ENCODE measurements at regions not wholly inside any gene's neighbourhood (a gene's known extent, or its start where the extent isn't known, plus 50 kb on each side); places are given as distances from the start of the nearest gene placed in this dataset.

- no peak overlapping the region for H3K4me3 ChIP-seq (replicated peaks in 1 of 2; ENCODE audit: low read depth in 2 of 2, low read length in 2 of 2)
- TF ChIP-seq CTCF (IDR thresholded peaks at IDR 0.05; ENCODE audit: low read depth, low read length) = no peak
- no peak for DNase-seq (ENCODE audit: low read depth in 2 of 2)
These were observed 911.6 kb upstream of the SEMA6A start for GRCh38 chr5:117486261-117486660.

DNA sequence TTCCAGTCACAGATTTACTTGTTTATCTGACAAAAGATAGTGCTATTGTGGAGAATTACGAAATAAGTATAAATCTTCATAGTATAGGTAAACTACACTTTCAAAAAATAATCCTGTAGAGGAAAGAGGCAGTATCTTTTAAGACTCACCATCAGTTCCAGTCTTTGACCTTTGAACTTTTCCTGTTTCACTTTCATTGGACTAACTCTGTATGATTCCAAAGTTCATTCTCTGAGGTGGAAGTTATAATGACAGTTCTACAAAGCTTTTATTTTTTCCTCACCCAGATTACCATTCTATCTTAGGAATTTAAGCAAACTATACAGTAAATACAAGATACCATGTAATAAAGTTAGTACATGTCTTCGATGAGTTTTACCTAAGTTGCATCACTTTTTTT lies 901.3 kb upstream of the SEMA6A start:
- no peak for TF ChIP-seq CTCF (IDR thresholded peaks at IDR 0.05; ENCODE audit: low read depth, low read length)
- H3K4me3 ChIP-seq (replicated peaks in 1 of 2; ENCODE audit: low read depth in 2 of 2, low read length in 2 of 2) = no peak overlapping the region
- DNase-seq (ENCODE audit: low read depth in 2 of 2) = no peak

- TF ChIP-seq CTCF (IDR thresholded peaks at IDR 0.05; ENCODE audit: low read depth, low read length) = no peak
- no peak overlapping the region for H3K4me3 ChIP-seq (replicated peaks in 1 of 2; ENCODE audit: low read depth in 2 of 2, low read length in 2 of 2)
- no peak for DNase-seq (ENCODE audit: low read depth in 2 of 2)
These were observed 898.5 kb upstream of the SEMA6A start for GRCh38 chr5:117473165-117473564.

DNA sequence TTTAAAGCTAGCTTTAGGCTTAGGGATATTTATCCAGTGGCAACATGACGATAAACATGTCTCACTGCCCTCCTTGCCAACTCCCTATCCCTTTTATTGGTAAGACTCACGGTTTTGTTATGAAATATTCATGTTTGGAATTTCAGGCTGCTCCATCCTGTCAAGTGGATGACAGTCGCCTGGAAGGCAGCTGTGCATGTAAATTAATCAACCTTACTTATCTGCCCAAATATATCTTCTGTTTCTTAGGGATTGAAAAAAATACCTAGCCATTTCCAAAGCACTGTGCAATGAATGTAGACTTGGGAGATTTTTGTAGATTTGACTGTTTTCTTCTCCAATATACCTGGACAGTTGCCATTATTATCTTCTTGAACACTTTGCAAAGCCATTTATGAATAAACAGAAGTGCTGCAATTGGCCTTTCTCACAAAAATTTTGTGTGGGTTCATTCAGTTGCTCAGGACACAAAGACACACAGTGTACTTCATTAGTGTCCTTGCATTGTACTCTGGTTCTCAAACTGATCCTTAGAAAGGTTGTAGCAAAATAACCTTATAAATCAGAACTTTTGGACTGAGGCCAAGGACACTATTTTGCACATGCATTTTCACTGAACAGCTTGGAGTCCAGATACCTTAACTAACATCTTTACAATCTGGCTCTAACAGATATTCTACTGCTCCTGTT lies 889.4 kb upstream of the SEMA6A start:
- DNase-seq (ENCODE audit: low read depth in 2 of 2) = peak; percentile 9 to 20
- no peak overlapping the region for H3K4me3 ChIP-seq (replicated peaks in 1 of 2; ENCODE audit: low read depth in 2 of 2, low read length in 2 of 2)
- TF ChIP-seq CTCF (IDR thresholded peaks at IDR 0.05; ENCODE audit: low read depth, low read length) = no peak

GRCh38 chr5:117461966-117462365 lies 887.3 kb upstream of the SEMA6A start:
- DNase-seq (ENCODE audit: low read depth in 2 of 2) = no peak
- no peak overlapping the region for H3K4me3 ChIP-seq (replicated peaks in 1 of 2; ENCODE audit: low read depth in 2 of 2, low read length in 2 of 2)
- TF ChIP-seq CTCF (IDR thresholded peaks at IDR 0.05; ENCODE audit: low read depth, low read length) = no peak

GRCh38 chr5:117461403-117461802 lies 886.8 kb upstream of the SEMA6A start:
- TF ChIP-seq CTCF (IDR thresholded peaks at IDR 0.05; ENCODE audit: low read depth, low read length) = no peak
- H3K4me3 ChIP-seq (replicated peaks in 1 of 2; ENCODE audit: low read depth in 2 of 2, low read length in 2 of 2) = no peak overlapping the region
- no peak for DNase-seq (ENCODE audit: low read depth in 2 of 2)

DNA sequence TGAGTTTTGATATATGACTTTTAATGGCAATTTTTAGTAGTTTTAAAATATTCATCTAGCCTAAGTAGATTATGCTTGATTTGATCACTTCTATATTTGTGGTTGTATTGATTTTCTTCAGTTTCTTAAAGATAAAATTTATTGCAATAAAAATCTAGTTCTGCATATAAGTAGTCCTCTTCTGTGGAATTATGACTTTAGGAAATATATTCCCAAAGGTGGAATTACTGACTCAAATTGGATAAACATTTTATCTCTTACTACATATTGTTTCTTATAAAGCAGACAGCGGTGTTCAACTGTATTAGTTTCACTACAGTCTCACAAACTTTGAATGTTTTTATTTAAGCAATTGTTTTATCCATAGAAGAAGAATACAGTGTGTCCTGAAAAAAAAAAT lies 883.0 kb upstream of the SEMA6A start:
- H3K4me3 ChIP-seq (replicated peaks in 1 of 2; ENCODE audit: low read depth in 2 of 2, low read length in 2 of 2) = no peak overlapping the region
- no peak for TF ChIP-seq CTCF (IDR thresholded peaks at IDR 0.05; ENCODE audit: low read depth, low read length)
- DNase-seq (ENCODE audit: low read depth in 2 of 2) = no peak
